HK-2 (cell line): ENCODE measurements at regions not wholly inside any gene's neighbourhood (a gene's known extent, or its start where the extent isn't known, plus 50 kb on each side); places are given as distances from the start of the nearest gene placed in this dataset.
"Not testable (repeated sequence)": the region's sequence is repeated elsewhere in the genome, so short reads cannot be mapped to it uniquely, and the experiment has no call there.

Source experiments
- DNase-seq: peaks from one replicate; pipeline ENCODE4 v3.0.0-alpha.2; 2018; ENCODE audit not compliant: unreplicated experiment

- no peak for DNase-seq
Measured at GRCh38 chr6:15770347-15771143, 107.7 kb upstream of the DTNBP1 start.

DNA sequence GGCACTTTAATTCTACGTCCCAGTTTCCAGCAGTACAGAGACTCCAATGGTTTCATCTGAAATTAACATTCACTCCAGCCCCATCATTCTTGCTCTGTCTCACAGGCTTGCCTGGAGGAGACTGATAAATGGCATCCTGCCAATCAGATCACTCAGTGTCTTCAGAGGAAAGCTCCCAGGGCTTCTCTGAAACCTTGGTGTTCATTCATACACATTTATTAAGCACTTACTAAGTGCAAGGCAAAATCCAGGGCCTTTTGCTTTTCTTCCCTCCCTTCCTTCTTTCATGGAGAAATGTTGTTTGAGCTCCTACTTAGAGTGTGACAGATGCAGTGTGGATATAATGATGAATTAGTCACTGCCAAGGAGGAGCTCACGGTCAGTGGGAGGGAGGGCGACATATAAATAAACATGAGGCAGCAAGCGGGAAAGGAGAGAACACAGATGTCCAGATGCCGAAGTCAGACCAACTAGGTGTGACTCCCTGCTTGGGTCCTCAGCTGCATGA, 106.7 kb upstream of the DTNBP1 start:
- DNase-seq, result no peak

DNA sequence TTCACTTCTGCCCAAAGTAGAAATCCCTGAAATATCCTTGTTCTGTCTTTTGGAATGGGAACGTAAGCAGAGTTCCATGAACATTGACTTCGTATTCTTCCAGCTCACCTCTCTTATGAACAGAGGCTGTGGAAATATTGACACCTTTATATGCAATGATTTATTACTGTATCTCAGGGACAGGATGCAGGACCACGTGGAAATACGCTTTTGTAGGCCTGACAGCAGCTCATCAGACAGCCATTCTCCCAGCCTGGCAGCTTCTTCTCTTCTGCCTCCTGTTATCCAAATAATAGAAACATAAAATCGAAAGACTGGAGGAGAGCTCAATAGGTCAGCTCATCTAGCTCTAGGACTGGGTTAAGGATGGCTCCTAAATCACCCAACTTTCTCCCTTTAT, 106.2 kb upstream of the DTNBP1 start:
- no peak for DNase-seq

DNA sequence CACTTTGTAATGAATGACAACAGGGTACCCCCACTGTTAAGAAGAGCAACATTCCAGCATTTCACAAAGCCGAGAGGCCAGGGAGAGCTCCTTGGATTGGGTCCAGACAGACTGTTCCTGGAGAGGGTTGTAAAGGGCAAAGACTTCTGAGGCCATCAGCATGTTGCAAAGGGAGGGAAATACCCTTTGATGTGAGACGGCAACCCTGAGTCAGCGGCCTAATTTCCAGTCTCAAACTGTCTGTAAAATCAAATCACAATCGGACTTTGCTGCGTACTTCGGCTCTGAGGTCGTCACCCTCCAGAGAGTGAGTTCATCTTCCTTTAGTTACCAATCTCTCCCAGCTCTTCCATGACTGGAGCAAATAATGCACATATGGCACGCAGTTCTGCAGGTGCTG, 101.0 kb upstream of the DTNBP1 start:
- DNase-seq, result peak; percentile 32

DNA sequence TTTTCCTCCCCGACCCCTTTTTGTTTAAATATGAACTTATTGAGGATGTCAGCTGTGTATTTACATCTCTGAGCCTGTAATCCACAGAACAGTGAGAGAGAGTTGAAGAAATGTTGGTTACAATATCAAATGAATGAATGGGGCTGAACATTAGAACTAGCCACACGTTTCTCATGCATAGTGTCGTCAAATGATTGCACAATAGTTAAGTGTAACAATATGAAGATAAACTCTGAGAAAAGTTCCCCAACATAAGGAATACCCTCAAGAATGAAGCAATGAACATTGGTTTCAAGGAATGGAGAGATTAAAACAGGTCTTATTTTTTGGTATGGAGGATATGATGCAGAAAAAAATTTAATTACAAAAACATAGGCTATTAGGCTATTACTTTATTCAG, 100.5 kb upstream of the DTNBP1 start:
- no peak for DNase-seq

- DNase-seq, result no peak
Measured at GRCh38 chr6:15761045-15761502, 98.2 kb upstream of the DTNBP1 start.

DNA sequence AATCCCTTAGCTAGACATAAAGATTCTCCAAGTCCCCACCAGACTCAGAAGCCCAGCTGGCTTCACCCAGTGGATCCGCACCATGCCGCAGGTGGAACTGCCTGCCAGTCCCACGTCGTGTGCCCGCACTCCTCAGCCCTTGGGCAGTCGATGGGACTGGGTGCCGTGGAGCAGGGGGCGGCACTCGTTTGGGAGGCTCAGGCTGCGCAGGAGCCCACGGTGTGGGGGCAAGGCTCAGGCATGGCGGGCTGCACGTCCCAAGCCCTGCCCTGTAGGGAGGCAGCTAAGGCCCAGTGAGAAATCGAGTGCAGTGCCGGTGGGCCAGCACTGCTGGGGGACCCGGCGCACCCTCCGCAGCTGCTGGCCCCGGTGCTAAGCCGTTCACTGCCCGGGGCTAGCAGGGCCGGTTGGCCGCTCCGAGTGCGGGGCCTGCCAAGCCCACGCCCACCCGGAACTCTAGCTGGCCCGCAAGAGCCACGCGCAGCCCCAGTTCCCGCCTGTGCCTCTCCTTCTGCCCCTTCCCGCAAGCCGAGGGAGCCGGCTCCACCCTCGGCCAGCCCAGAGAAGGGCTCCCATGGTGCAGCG, 95.9 kb upstream of the DTNBP1 start:
- DNase-seq, result no peak

GRCh38 chr6:15755526-15755925, 92.7 kb upstream of the DTNBP1 start:
- no peak for DNase-seq

GRCh38 chr6:15754706-15755079, 91.9 kb upstream of the DTNBP1 start:
- no peak for DNase-seq

- DNase-seq, result peak; percentile 54
Measured at GRCh38 chr6:15754035-15754705, 91.3 kb upstream of the DTNBP1 start.

- no peak for DNase-seq
Measured at GRCh38 chr6:15752820-15753219, 90.0 kb upstream of the DTNBP1 start.

GRCh38 chr6:15751721-15752350, 89.0 kb upstream of the DTNBP1 start:
- no peak for DNase-seq

DNA sequence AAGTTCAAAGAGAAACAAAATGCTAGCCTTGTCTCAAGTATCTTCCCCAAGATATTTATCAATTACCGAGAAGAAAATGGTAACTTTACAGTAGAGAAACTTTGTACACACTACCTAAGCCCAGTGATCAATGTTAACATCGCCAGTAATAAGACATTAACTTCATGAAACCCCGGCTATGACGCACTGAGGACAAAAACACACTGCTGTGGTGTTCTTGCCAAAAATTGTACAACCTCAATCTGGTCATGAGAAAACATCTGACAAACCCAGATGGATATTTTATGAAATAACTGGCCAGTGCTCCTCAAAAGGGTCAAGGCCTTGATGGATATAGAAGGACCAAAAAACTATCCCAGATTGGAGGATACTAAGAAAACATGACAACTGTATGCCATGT, 85.5 kb upstream of the DTNBP1 start:
- no peak for DNase-seq

DNA sequence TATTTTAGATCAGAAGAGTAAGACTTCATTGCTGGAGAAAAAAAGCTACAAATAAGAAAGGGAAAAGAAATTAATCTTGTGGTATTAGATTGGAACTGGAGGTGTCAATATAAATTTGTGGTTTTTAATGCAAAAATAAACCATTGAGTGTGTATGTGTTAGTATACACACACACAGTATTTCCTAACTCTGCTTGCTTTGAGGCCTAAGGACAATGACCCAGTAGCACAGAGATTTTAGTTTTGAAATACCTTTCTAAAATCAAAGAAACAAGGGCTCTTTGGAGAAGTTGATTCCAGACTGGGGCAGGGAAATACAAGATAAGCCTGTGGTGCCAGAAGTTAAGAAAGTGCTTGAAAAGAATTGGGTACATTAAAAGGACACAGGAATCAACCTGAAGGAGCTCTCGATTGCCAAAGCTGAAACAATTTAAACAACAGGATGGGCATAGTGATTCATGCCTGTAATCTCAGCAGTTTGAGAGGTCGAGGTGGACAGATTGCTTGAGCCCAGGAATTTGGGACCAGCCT, 84.6 kb upstream of the DTNBP1 start:
- DNase-seq, result no peak

- DNase-seq, result no peak
Measured at GRCh38 chr6:15745781-15746180, 83.0 kb upstream of the DTNBP1 start.

DNA sequence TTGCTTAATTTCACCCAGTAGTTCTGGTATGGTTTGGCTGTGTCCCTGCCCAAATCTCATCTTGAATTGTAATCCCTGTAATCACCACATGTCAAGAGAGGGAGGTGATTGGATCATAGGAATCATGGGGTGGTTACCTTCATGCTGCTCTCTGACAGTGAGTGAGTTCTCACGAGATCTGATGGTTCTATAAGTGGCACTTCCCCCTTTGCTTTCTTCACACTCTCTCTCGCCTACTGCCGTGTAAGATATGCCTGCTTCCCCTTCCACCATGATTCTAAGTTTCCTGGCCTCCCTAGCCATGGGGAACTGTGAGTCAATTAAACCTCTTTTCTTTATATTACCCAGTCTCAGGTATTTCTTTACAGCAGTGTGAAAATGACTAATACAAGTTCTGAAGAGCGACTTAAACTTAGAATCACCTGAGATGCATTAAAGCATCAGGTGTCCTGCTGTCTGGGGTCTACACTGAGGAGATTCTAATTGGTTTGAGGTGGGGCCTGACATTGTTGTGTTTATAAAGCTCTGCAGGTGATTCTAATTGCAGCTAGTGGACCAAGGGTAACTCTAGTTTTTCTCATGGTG, 82.1 kb upstream of the DTNBP1 start:
- DNase-seq, result no peak

GRCh38 chr6:15742013-15742412, 79.2 kb upstream of the DTNBP1 start:
- not testable (repeated sequence) for DNase-seq

GRCh38 chr6:15741405-15741804, 78.6 kb upstream of the DTNBP1 start:
- DNase-seq, result no peak

- DNase-seq, result no peak
Measured at GRCh38 chr6:15739867-15740266, 77.0 kb upstream of the DTNBP1 start.

DNA sequence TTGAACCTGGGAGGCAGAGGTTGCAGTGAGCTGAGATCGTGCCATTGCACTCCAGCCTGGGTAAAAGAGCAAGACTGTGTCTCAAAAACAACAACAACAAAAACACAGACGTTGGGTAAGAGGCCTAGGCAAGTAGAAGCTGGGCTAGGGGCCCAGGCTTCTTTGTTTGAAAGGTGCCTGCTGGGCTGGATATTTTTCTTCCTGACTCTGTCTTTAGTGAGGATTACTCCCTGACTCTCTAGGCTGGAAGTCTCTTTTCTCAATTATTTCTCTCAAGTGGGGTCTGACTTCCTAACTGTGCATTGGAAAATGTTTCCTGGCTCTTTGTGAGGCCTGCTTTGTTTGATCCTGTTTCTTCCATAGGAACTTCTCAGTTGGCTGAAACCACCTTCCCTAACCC, 76.5 kb upstream of the DTNBP1 start:
- no peak for DNase-seq

- not testable (repeated sequence) for DNase-seq
Measured at GRCh38 chr6:15738195-15738594, 75.4 kb upstream of the DTNBP1 start.

DNA sequence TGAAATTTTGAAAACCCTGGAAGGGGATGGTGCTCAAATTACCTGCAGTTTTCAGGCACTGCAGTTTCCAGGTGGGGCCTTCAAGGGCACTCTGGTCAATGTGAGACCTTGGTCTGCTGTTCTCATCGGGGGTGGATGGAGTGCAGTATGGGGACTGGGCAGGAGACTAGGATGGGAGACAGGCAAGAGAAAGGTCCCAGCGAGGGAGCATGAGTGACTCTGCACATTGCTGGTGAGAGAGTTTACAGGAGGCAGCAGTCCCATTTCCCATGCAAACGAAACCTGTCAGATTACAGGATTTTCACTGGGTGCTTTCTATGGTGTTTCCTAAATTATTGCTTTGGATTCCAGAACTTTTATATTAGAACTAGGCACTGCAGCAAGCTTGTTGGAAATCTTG, 73.5 kb upstream of the DTNBP1 start:
- DNase-seq, result no peak
